NOMO-1 (cell line): ENCODE measurements at regions not wholly inside any gene's neighbourhood (a gene's known extent, or its start where the extent isn't known, plus 50 kb on each side); places are given as distances from the start of the nearest gene placed in this dataset.
"Not testable (repeated sequence)": the region's sequence is repeated elsewhere in the genome, so short reads cannot be mapped to it uniquely, and the experiment has no call there.

Source experiments
- DNase-seq, 2 experiments: peaks; one replicate each; lab custom pipeline; 2025; ENCODE audit not compliant: unreplicated experiment in 2 of 2; lab: John Stamatoyannopoulos, UW

DNA sequence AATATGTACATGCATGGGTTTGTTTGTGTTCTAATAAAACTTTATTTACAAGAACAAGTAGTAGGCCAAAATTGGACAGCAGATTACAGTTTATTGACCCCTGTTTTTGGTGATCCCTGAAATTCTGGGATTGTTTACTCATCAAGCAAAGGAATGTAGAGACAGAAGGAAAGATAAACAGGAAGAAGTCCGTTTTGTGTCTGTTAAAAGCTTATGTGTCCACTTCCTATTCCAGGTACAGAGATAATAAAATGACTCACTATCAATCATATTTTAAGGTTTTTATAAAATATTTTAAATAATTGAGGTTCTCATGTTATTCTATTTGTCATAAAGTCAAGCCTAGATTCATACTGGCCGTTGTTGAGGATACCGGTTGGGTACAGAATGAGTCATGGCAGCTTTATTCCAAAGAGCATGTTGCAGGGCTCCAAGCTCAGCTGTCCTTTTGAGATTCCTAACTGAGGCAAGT, 214.9 kb upstream of the DAB2 start:
- DNase-seq, result no peak

DNA sequence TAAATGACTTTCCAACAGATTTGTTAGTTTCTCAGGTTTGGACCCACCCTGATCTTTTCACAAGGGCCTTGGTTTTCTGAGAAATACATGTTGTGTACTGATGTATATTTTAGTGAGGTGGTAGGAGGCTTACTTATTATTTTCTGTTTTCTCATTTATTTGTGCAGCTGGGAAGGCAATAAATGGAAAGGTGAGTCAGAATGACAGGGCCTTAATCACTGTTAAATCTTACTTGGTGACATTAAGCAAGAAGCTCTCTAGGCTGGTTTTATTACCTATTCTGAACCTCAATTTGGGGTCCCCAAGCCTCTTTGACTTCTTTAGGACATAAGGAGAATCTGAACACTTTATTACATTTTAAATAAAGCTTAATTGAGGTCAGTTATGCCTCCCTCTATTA, 214.0 kb upstream of the DAB2 start:
- DNase-seq, result no peak

- DNase-seq, result no peak
These were observed 208.3 kb upstream of the DAB2 start for GRCh38 chr5:39633057-39633456.

DNA sequence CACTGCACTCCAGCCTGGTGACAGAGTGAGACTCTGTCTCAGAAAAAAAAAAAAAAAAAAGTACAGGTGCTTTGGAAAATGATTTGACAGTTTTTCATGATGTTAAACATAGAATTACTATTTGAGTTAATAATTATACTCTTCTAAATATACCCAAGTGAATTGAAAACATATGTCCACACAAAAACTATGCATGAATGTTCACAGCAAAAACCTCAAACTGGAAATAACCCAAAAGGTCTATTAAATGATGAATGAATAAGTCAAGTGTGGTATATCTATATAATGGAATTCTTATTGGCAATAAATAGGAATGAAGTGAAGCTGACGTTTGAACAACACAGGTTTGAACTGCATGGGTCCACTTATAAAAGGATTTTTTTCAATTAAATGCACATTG, 207.2 kb upstream of the DAB2 start:
- no peak for DNase-seq

DNA sequence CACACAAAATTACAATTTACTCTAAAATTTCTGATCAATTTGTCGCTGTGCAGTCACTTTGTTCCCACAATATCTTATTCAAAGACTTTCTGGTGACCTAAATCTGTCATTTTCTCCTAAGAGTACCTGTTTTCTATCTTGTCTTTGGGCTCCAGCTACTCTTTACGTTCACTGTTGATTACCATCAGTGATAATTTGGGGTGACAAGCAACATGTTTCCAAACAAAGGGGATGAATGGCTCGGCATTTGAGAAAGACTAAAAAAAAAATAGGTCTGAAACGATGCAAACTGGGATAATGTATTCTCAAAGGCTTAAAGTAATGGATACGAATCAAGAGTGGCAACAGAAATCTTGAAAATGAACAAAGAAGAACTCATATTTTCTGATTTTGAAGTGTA, 205.2 kb upstream of the DAB2 start:
- no peak for DNase-seq

- no peak for DNase-seq
These were observed 203.6 kb upstream of the DAB2 start for GRCh38 chr5:39628348-39628747.

GRCh38 chr5:39624890-39625289, 200.1 kb upstream of the DAB2 start:
- no peak for DNase-seq

GRCh38 chr5:39624268-39624886, 199.6 kb upstream of the DAB2 start:
- DNase-seq, result peak; percentile 12 to 49

- no peak for DNase-seq
These were observed 198.6 kb upstream of the DAB2 start for GRCh38 chr5:39623291-39623865.

- no peak for DNase-seq
These were observed 197.5 kb upstream of the DAB2 start for GRCh38 chr5:39622281-39622680.

- DNase-seq, result no peak
These were observed 194.5 kb upstream of the DAB2 start for GRCh38 chr5:39619168-39619818.

GRCh38 chr5:39618391-39618790, 193.6 kb upstream of the DAB2 start:
- DNase-seq, result no peak

DNA sequence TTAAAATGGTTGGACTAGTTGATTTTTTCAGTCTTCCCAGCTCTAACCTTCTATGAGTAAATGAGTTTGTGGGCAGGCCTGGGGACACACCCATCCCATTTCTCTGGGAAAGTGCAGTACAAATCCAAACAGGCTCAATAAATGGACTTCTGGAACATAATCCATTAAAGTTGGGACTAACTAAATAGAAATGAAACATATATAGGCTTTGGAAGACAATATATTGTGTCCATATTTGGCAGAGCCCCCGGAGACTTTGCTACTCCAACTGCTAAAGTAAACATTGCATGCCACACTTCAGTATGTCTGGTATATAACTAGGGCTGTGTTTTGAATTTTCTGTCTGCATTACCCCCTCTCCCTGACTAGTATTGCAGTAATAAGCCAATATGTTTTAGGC, 191.4 kb upstream of the DAB2 start:
- no peak for DNase-seq

DNA sequence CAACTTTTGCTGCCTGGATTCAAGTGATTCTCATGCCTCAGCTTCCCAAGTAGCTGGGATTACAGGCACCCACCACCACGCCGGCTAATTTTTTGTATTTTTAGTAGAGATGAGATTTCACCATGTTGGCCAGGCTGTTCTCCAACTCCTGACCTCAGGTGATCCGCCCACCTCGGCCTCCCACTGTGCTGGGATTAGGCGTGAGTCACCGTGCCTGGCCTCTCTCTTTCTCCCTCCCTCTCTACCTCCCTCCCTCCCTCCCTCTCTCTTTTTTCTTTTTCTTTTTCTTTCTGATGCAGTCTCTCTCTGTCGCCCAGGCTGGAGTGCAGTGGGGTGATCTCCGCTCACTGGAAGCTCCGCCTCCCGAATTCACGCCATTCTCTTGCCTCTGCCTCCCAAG, 186.3 kb upstream of the DAB2 start:
- DNase-seq, result not testable (repeated sequence)

- peak in 1 of 2 experiments; percentile 24 for DNase-seq
These were observed 183.2 kb upstream of the DAB2 start for GRCh38 chr5:39608024-39608423.

- DNase-seq, result no peak
These were observed 181.8 kb upstream of the DAB2 start for GRCh38 chr5:39606591-39606990.

DNA sequence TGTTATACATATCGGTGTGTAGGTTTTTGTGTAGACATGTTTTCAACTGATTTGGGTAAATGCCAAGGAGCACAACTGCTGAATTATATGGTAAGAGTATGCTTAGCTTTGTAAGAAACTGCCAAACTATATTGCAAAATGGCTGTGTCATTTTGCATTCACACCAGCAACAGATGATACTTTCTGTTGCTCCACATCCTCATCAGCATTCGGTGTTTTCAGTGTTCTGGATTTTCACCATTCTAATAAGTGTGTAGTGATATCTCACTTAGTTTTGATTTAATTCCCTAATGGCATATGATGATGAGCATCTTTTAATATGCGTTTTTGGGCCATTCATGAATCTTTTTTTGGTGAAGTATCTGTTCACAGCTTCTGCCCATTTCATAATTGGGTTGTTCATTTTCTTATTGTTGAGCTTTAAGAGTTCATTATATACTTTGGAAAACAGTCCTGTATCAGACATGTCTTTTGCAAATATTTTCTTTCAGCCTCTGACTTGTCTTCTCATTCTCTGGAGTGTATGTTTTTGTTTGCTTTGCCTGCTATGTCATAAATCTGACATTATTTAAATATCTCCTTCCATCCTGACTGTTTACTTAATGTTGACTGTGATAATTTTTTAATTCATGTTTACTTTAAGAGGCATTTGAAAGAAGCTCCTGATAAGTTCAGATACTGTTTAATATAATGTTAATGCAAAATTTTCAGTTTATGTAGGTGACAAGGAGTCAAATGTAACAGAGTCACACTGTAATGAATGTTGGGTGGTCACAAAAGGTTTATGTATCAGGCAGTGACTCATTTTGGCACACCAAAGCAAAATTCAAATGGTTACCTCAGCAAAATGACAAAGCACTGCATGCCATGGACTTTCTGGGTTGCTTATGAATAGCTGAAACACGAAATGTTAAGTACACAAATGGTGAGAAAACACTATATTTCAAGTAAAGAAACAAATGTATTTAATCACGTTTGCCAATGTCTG, 181.1 kb upstream of the DAB2 start:
- DNase-seq, result no peak

- DNase-seq, result no peak
These were observed 180.4 kb upstream of the DAB2 start for GRCh38 chr5:39605145-39605544.

DNA sequence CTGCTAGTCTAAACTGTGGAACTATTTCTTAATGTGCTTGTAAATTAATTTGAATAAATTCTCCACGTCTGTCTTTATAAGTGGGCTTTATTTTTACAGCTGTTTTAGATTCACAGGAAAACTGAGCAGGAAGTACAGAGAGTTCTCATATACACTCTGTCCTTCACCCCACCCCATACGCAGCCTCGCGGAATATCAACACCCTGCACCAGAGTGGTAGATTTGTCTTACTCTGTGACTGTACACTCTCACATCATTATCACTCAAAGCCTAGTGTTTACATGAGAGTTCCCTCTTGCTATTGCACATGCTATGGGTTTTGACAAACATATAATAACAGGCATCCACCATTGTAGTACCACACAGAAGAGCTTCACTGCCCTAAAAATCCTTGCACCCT, 179.7 kb upstream of the DAB2 start:
- DNase-seq, result no peak

DNA sequence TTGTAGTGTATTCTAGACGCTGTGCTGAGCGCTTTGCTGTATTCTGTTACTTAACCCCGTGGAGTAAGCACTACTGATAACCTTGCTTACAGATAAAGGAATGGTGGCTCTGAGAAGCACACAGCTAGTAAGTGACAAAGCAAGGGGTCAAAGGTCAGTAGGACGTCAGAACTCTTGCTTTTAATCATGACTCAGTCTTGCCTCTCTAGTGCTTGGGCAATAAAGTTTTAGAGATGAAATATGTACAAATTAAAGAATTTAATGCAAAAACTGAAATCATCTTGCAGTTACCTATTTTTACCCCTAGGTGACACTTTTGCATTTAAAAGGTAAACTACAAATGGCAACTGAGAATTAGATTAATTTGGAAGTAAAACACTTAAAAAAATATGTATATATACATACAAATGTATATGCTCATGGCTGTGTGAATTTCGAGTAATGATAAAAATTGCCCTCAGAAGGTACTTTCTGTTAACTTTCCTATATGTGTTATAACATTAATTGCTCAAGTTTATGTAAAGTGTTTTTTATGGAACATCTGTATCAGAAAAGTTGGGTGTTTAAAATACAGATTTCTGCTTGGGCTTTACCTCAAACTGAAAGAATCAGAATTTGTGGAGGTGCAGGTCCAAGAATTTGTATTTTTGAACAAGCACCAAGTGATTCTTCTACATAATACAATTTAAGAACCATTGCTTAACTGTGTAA, 175.1 kb upstream of the DAB2 start:
- peak; percentile 41 to 73 for DNase-seq
